ENCODE measurements at regions not wholly inside any gene's neighbourhood (a gene's known extent, or its start where the extent isn't known, plus 50 kb on each side); places are given as distances from the start of the nearest gene placed in this dataset.
A peak's percentile ranks its signal among the peaks of the same experiment; 100 is the strongest.

DNA sequence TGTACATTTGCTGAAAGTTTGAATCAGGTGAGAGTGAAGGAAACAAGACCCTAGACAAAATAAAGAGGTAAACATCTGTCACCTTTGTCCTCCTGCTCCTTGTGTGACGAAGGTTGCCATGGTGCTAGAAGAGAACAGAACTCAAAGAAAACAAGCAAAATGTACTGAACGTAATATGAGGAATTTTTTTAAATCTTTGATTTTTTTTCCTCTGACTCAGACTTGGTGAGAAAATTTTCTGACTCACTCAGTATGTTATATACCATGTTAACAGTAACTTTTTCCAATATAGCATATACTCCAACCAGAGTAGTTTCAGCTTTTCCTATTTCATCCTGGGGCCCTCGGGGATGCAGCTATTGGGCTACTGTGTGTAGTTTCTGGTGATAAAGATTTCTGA, 2114.6 kb upstream of the PIK3C3 start:
- no peak for TF ChIP-seq FOXK2 (IDR thresholded peaks at IDR 0.05)
- TF ChIP-seq ELF4 (IDR thresholded peaks at IDR 0.05): no peak
- TF ChIP-seq TARDBP (IDR thresholded peaks at IDR 0.05): no peak
- TF ChIP-seq BHLHE40 (IDR thresholded peaks at IDR 0.05; ENCODE audit: borderline replicate concordance): no peak
- no peak for TF ChIP-seq CTBP1 (IDR thresholded peaks at IDR 0.05; ENCODE audit: borderline replicate concordance)
- TF ChIP-seq LEF1 (IDR thresholded peaks at IDR 0.05; ENCODE audit: borderline replicate concordance): no peak
- TF ChIP-seq L3MBTL2 (conservative IDR thresholded peaks at IDR 0.05): no peak
- CTCF ChIA-PET: interaction anchor here (1.0 to 1.2 kb wide), 2 partner anchors 8 to 188 kb away, joined by 3 to 5 read pairs; no protein-coding TSS in a partner anchor
- DNase-seq (ENCODE audit: extremely low spot score): no peak
- POLR2A ChIA-PET: no interaction called here

DNA sequence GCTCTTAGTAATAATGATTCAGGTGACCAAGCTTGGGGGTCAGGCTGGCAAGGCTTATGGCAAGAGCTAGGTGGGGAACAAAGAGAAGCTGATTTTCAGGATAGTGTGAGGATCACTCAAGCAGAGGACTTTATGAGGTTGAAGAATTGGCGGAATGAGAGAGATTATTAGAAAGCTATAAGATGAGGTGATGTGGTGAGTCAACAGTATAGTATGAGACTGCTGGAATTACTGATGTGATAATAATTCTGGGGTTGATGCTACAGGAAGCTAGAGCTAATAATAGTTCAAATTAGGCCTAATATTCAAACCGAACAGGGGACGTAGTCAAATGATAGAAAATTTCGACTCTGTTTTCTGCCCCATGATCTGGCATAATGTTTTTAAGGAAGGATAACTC, 2115.3 kb upstream of the PIK3C3 start:
- ChIA-PET CTCF (no interaction called here), POLR2A (no interaction called here)
- no peak for DNase-seq (ENCODE audit: extremely low spot score)
- TF ChIP-seq ZNF384 (IDR thresholded peaks at IDR 0.05) (no peak), FOXA1 (IDR thresholded peaks at IDR 0.05) (no peak), TARDBP (IDR thresholded peaks at IDR 0.05) (no peak), FOXK2 (IDR thresholded peaks at IDR 0.05) (no peak), NFRKB (IDR thresholded peaks at IDR 0.05) (no peak), ELF4 (IDR thresholded peaks at IDR 0.05) (no peak), SUZ12 (IDR thresholded peaks at IDR 0.05) (no peak), PKNOX1 (IDR thresholded peaks at IDR 0.05) (no peak), L3MBTL2 (conservative IDR thresholded peaks at IDR 0.05) (no peak), CTBP1 (IDR thresholded peaks at IDR 0.05; ENCODE audit: borderline replicate concordance) (no peak), SP1 (IDR thresholded peaks at IDR 0.05) (no peak), HDGF (IDR thresholded peaks at IDR 0.05; ENCODE audit: borderline replicate concordance) (no peak), FOXM1 (IDR thresholded peaks at IDR 0.05; ENCODE audit: borderline replicate concordance) (no peak), LEF1 (IDR thresholded peaks at IDR 0.05; ENCODE audit: borderline replicate concordance) (no peak), BHLHE40 (IDR thresholded peaks at IDR 0.05; ENCODE audit: borderline replicate concordance) (no peak), ARNT (IDR thresholded peaks at IDR 0.05) (no peak)

- ChIA-PET POLR2A (no interaction called here), CTCF (no interaction called here)
- DNase-seq (ENCODE audit: extremely low spot score): no peak
- TF ChIP-seq LEF1 (IDR thresholded peaks at IDR 0.05; ENCODE audit: borderline replicate concordance) (no peak), BHLHE40 (IDR thresholded peaks at IDR 0.05; ENCODE audit: borderline replicate concordance) (no peak), NFRKB (IDR thresholded peaks at IDR 0.05) (no peak), CTBP1 (IDR thresholded peaks at IDR 0.05; ENCODE audit: borderline replicate concordance) (no peak), FOXA1 (IDR thresholded peaks at IDR 0.05) (no peak), SUZ12 (IDR thresholded peaks at IDR 0.05) (no peak), SP1 (IDR thresholded peaks at IDR 0.05) (no peak), ARNT (IDR thresholded peaks at IDR 0.05) (no peak), ELF4 (IDR thresholded peaks at IDR 0.05) (no peak), FOXK2 (IDR thresholded peaks at IDR 0.05) (no peak), TARDBP (IDR thresholded peaks at IDR 0.05) (no peak), ZNF384 (IDR thresholded peaks at IDR 0.05) (no peak), FOXM1 (IDR thresholded peaks at IDR 0.05; ENCODE audit: borderline replicate concordance) (no peak), L3MBTL2 (conservative IDR thresholded peaks at IDR 0.05) (no peak), HDGF (IDR thresholded peaks at IDR 0.05; ENCODE audit: borderline replicate concordance) (no peak), PKNOX1 (IDR thresholded peaks at IDR 0.05) (no peak)
Observed at GRCh38 chr18:39838831-39839230, 2116.2 kb upstream of the PIK3C3 start.

GRCh38 chr18:39835303-39836030, 2119.6 kb upstream of the PIK3C3 start:
- peak; percentile 44 for DNase-seq (ENCODE audit: extremely low spot score)
- POLR2A ChIA-PET: no interaction called here
- TF ChIP-seq FOXK2 (IDR thresholded peaks at IDR 0.05) (no peak), CTBP1 (IDR thresholded peaks at IDR 0.05; ENCODE audit: borderline replicate concordance) (no peak), PKNOX1 (IDR thresholded peaks at IDR 0.05) (no peak), FOXA1 (IDR thresholded peaks at IDR 0.05) (no peak), SP1 (IDR thresholded peaks at IDR 0.05) (no peak)

GRCh38 chr18:39834636-39835035, 2120.4 kb upstream of the PIK3C3 start:
- ChIA-PET POLR2A (no interaction called here), CTCF (no interaction called here)
- TF ChIP-seq PKNOX1 (IDR thresholded peaks at IDR 0.05) (no peak), ZNF384 (IDR thresholded peaks at IDR 0.05) (no peak), HDGF (IDR thresholded peaks at IDR 0.05; ENCODE audit: borderline replicate concordance) (no peak), ARNT (IDR thresholded peaks at IDR 0.05) (no peak), FOXM1 (IDR thresholded peaks at IDR 0.05; ENCODE audit: borderline replicate concordance) (no peak), NFRKB (IDR thresholded peaks at IDR 0.05) (no peak), FOXK2 (IDR thresholded peaks at IDR 0.05) (no peak), BHLHE40 (IDR thresholded peaks at IDR 0.05; ENCODE audit: borderline replicate concordance) (no peak), FOXA1 (IDR thresholded peaks at IDR 0.05) (no peak), L3MBTL2 (conservative IDR thresholded peaks at IDR 0.05) (no peak), SP1 (IDR thresholded peaks at IDR 0.05) (no peak), CTBP1 (IDR thresholded peaks at IDR 0.05; ENCODE audit: borderline replicate concordance) (no peak), ELF4 (IDR thresholded peaks at IDR 0.05) (no peak)
- DNase-seq (ENCODE audit: extremely low spot score): no peak

More at GRCh38 chr18:39835303-39836030, 2119.6 kb upstream of the PIK3C3 start:
- CTCF ChIA-PET: no interaction called here

All from HEK293T (cell line).